OCI-LY7 (cell line): ENCODE measurements at regions not wholly inside any gene's neighbourhood (a gene's known extent, or its start where the extent isn't known, plus 50 kb on each side); places are given as distances from the start of the nearest gene placed in this dataset.

Experiments
- CTCF ChIP-seq: fragments of 200-600 bp; sonication (generic); conservative IDR thresholded peaks from 2 replicates; pipeline ENCODE4 v1.5.1; 2014; ENCODE audit warnings: mild to moderate bottlenecking, antibody characterized with exemption, low read length, moderate library complexity, mixed read lengths
- EZH2phosphoT487 ChIP-seq: fragments of 200-600 bp; sonication (generic); IDR thresholded peaks from 2 replicates; pipeline ENCODE4 v1.6.1; 2018; ENCODE audit warnings: low read depth, borderline replicate concordance, mild to moderate bottlenecking, mixed run types, antibody characterized with exemption, low read length, moderate library complexity, mixed read lengths

- TF ChIP-seq CTCF (no peak), EZH2phosphoT487 (no peak)
These were observed 2073.2 kb downstream of the TP53TG3F start for GRCh38 chr16:35532576-35532975.
